ENCODE measurements at regions not wholly inside any gene's neighbourhood (a gene's known extent, or its start where the extent isn't known, plus 50 kb on each side); places are given as distances from the start of the nearest gene placed in this dataset.

DNA sequence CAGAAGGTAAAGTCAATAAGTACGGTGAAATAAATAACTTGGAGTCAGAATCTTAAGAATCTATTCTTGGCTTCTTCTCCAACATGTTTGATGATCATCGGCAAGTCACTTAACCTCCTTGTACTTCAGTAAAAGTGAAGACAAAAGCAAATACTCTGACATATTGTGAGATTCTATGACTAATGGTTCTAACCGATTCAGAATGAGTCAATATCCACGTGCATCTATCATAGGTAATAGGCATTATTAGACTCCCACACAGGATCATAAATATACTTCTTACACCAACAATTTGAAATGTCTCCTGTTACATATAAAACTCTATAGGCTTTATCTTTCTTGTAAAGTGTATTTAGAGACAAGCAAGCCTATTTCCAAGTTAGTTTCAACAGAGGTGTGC, 144.4 kb upstream of the ATXN7L3B start:
- no peak overlapping the region for H3K27ac ChIP-seq (ENCODE audit: low read length)
- H3K9me2 ChIP-seq (ENCODE audit: insufficient read depth, low read length), result no peaks in the 10 kb centered on the region
- H4K20me1 ChIP-seq (ENCODE audit: insufficient read depth), result no peaks in the 10 kb centered on the region
- no peak overlapping the region for H3K9ac ChIP-seq (ENCODE audit: low read length)
- H3K79me2 ChIP-seq (replicated peaks; ENCODE audit: insufficient read depth, low read length), result no peaks in the 10 kb centered on the region
- H3K9me3 ChIP-seq (ENCODE audit: low read length), result peaks cover 7% of the 10 kb centered on the region
- H3K27me3 ChIP-seq (ENCODE audit: insufficient read depth, low read depth, low read length), result no peaks in the 10 kb centered on the region
- no peak overlapping the region for H2AFZ ChIP-seq (ENCODE audit: low read depth, low read length)
- H3K36me3 ChIP-seq (ENCODE audit: insufficient read depth, low read length), result no peaks in the 10 kb centered on the region
- H3K4me3 ChIP-seq (ENCODE audit: low read length), result no peak overlapping the region
- H3F3A ChIP-seq (ENCODE audit: insufficient read depth, low read length, poor library complexity, severe bottlenecking), result no peaks in the 10 kb centered on the region
- no peak overlapping the region for H3K4me2 ChIP-seq (ENCODE audit: low read length)
- TF ChIP-seq TAF1 (IDR thresholded peaks at IDR 0.05; ENCODE audit: low read depth) (no peak), EZH2 (IDR thresholded peaks at IDR 0.05; ENCODE audit: borderline replicate concordance, insufficient read depth, low read length, poor library complexity, severe bottlenecking) (no peak), SMC3 (conservative IDR thresholded peaks at IDR 0.05; ENCODE audit: poor library complexity) (no peak), EP300 (conservative IDR thresholded peaks at IDR 0.05; ENCODE audit: poor library complexity, severe bottlenecking) (no peak), POLR2AphosphoS5 (IDR thresholded peaks at IDR 0.05) (no peak), RAD21 (conservative IDR thresholded peaks at IDR 0.05) (no peak), MXI1 (conservative IDR thresholded peaks at IDR 0.05; ENCODE audit: poor library complexity, severe bottlenecking) (no peak)
- TF ChIP-seq, protein P1, sequence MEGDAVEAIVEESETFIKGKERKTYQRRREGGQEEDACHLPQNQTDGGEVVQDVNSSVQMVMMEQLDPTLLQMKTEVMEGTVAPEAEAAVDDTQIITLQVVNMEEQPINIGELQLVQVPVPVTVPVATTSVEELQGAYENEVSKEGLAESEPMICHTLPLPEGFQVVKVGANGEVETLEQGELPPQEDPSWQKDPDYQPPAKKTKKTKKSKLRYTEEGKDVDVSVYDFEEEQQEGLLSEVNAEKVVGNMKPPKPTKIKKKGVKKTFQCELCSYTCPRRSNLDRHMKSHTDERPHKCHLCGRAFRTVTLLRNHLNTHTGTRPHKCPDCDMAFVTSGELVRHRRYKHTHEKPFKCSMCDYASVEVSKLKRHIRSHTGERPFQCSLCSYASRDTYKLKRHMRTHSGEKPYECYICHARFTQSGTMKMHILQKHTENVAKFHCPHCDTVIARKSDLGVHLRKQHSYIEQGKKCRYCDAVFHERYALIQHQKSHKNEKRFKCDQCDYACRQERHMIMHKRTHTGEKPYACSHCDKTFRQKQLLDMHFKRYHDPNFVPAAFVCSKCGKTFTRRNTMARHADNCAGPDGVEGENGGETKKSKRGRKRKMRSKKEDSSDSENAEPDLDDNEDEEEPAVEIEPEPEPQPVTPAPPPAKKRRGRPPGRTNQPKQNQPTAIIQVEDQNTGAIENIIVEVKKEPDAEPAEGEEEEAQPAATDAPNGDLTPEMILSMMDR (IDR thresholded peaks at IDR 0.05; ENCODE audit: poor library complexity, severe bottlenecking), result no peak
- TF ChIP-seq, protein P2, sequence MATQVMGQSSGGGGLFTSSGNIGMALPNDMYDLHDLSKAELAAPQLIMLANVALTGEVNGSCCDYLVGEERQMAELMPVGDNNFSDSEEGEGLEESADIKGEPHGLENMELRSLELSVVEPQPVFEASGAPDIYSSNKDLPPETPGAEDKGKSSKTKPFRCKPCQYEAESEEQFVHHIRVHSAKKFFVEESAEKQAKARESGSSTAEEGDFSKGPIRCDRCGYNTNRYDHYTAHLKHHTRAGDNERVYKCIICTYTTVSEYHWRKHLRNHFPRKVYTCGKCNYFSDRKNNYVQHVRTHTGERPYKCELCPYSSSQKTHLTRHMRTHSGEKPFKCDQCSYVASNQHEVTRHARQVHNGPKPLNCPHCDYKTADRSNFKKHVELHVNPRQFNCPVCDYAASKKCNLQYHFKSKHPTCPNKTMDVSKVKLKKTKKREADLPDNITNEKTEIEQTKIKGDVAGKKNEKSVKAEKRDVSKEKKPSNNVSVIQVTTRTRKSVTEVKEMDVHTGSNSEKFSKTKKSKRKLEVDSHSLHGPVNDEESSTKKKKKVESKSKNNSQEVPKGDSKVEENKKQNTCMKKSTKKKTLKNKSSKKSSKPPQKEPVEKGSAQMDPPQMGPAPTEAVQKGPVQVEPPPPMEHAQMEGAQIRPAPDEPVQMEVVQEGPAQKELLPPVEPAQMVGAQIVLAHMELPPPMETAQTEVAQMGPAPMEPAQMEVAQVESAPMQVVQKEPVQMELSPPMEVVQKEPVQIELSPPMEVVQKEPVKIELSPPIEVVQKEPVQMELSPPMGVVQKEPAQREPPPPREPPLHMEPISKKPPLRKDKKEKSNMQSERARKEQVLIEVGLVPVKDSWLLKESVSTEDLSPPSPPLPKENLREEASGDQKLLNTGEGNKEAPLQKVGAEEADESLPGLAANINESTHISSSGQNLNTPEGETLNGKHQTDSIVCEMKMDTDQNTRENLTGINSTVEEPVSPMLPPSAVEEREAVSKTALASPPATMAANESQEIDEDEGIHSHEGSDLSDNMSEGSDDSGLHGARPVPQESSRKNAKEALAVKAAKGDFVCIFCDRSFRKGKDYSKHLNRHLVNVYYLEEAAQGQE (IDR thresholded peaks at IDR 0.05; ENCODE audit: borderline replicate concordance), result no peak

DNA sequence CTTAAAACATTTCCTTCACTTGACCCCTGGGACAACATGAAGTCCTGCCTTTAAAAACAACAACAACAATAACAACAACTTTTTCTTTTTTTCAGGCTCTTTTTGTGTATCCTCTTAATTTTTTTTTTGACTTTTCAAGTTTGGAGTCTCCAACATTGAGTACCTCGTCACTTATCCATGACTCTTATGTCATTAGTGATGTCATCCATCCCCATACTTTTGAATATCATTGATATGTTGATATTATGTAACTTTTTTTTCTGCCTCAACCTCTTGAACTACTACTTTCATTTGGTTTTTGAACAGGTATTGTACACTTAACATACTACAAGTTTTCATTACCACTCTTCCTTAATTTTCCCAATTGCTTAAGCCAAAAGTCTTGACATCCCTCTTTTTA, 143.0 kb upstream of the ATXN7L3B start:
- no peak overlapping the region for H3K4me2 ChIP-seq (ENCODE audit: low read length)
- peaks cover 7% of the 10 kb centered on the region for H3K9me3 ChIP-seq (ENCODE audit: low read length)
- no peaks in the 10 kb centered on the region for H4K20me1 ChIP-seq (ENCODE audit: insufficient read depth)
- TF ChIP-seq EZH2 (IDR thresholded peaks at IDR 0.05; ENCODE audit: borderline replicate concordance, insufficient read depth, low read length, poor library complexity, severe bottlenecking), result no peak
- no peak for TF ChIP-seq RAD21 (conservative IDR thresholded peaks at IDR 0.05)
- TF ChIP-seq, protein P2 (IDR thresholded peaks at IDR 0.05; ENCODE audit: borderline replicate concordance), result no peak
- no peak for TF ChIP-seq MXI1 (conservative IDR thresholded peaks at IDR 0.05; ENCODE audit: poor library complexity, severe bottlenecking)
- no peak for TF ChIP-seq TAF1 (IDR thresholded peaks at IDR 0.05; ENCODE audit: low read depth)
- no peak for TF ChIP-seq POLR2AphosphoS5 (IDR thresholded peaks at IDR 0.05)
- TF ChIP-seq, protein P1 (IDR thresholded peaks at IDR 0.05; ENCODE audit: poor library complexity, severe bottlenecking), result no peak
- no peak for TF ChIP-seq SMC3 (conservative IDR thresholded peaks at IDR 0.05; ENCODE audit: poor library complexity)
- TF ChIP-seq EP300 (conservative IDR thresholded peaks at IDR 0.05; ENCODE audit: poor library complexity, severe bottlenecking), result no peak
- H3K36me3 ChIP-seq (ENCODE audit: insufficient read depth, low read length), result no peaks in the 10 kb centered on the region
- H3K79me2 ChIP-seq (replicated peaks; ENCODE audit: insufficient read depth, low read length), result no peaks in the 10 kb centered on the region
- no peak overlapping the region for H2AFZ ChIP-seq (ENCODE audit: low read depth, low read length)
- no peak overlapping the region for H3K27ac ChIP-seq (ENCODE audit: low read length)
- no peaks in the 10 kb centered on the region for H3K9me2 ChIP-seq (ENCODE audit: insufficient read depth, low read length)
- no peak overlapping the region for H3K4me3 ChIP-seq (ENCODE audit: low read length)
- H3K27me3 ChIP-seq (ENCODE audit: insufficient read depth, low read depth, low read length), result no peaks in the 10 kb centered on the region
- no peak overlapping the region for H3K9ac ChIP-seq (ENCODE audit: low read length)
- no peaks in the 10 kb centered on the region for H3F3A ChIP-seq (ENCODE audit: insufficient read depth, low read length, poor library complexity, severe bottlenecking)

Measured in neural cell (in vitro differentiated cells).